WTC11 (cell line): ENCODE measurements at regions not wholly inside any gene's neighbourhood (a gene's known extent, or its start where the extent isn't known, plus 50 kb on each side); places are given as distances from the start of the nearest gene placed in this dataset.

ENCODE experiments used
- AFF4 ChIP-seq: sonication (generic); formaldehyde crosslinking; IDR thresholded peaks from 2 replicates; pipeline ENCODE4 v1.8.1; 2023; ENCODE audit warnings: mild to moderate bottlenecking, missing genetic modification reagents, borderline replicate concordance
- ATF1 ChIP-seq: sonication (generic); formaldehyde crosslinking; IDR thresholded peaks from 2 replicates; pipeline ENCODE4 v1.8.1; 2023; ENCODE audit warnings: mild to moderate bottlenecking, moderate library complexity, missing genetic modification reagents
- ATF3 ChIP-seq: sonication (generic); formaldehyde crosslinking; conservative IDR thresholded peaks from 2 replicates; pipeline ENCODE4 v1.8.1; 2022; ENCODE audit warnings: mild to moderate bottlenecking, missing genetic modification reagents
- CREB1 ChIP-seq: sonication (generic); formaldehyde crosslinking; IDR thresholded peaks from 2 replicates; pipeline ENCODE4 v1.8.0; 2023; ENCODE audit warnings: mild to moderate bottlenecking, missing genetic modification reagents
- CTCF ChIP-seq: fragments of 200-600 bp; IDR thresholded peaks from 2 replicates; pipeline ENCODE4 v1.8.0; 2022; ENCODE audit warnings: antibody characterized with exemption
- E2F5 ChIP-seq: sonication (generic); formaldehyde crosslinking; IDR thresholded peaks from 2 replicates; pipeline ENCODE4 v1.8.1; 2022; ENCODE audit warnings: mild to moderate bottlenecking, moderate library complexity, missing genetic modification reagents
- HMGXB4 ChIP-seq: sonication (generic); formaldehyde crosslinking; IDR thresholded peaks from 2 replicates; pipeline ENCODE4 v1.8.1; 2023; ENCODE audit warnings: mild to moderate bottlenecking, moderate library complexity, missing genetic modification reagents
- IRF1 ChIP-seq: sonication (generic); formaldehyde crosslinking; IDR thresholded peaks from 2 replicates; pipeline ENCODE4 v1.8.0; 2023; ENCODE audit warnings: missing genetic modification reagents
- PRDM15 ChIP-seq: sonication (generic); formaldehyde crosslinking; IDR thresholded peaks from 2 replicates; pipeline ENCODE4 v1.8.0; 2022; ENCODE audit warnings: missing genetic modification reagents
- SMAD3 ChIP-seq: sonication (generic); formaldehyde crosslinking; IDR thresholded peaks from 2 replicates; pipeline ENCODE4 v1.8.0; 2022; ENCODE audit warnings: missing genetic modification reagents, mild to moderate bottlenecking, borderline replicate concordance
- TEAD4 ChIP-seq: sonication (generic); formaldehyde crosslinking; IDR thresholded peaks from 2 replicates; pipeline ENCODE4 v1.8.0; 2022; ENCODE audit warnings: mild to moderate bottlenecking, missing genetic modification reagents
- USF2 ChIP-seq: sonication (generic); formaldehyde crosslinking; IDR thresholded peaks from 2 replicates; pipeline ENCODE4 v1.8.1; 2023; ENCODE audit warnings: mild to moderate bottlenecking, missing genetic modification reagents, moderate library complexity
- ZNF121 ChIP-seq: sonication (generic); formaldehyde crosslinking; IDR thresholded peaks from 2 replicates; pipeline ENCODE4 v1.8.0; 2023; ENCODE audit warnings: missing genetic modification reagents
- ZNF138 ChIP-seq: sonication (generic); formaldehyde crosslinking; conservative IDR thresholded peaks from 2 replicates; pipeline ENCODE4 v1.8.1; 2022; ENCODE audit warnings: mild to moderate bottlenecking, moderate library complexity, missing genetic modification reagents

GRCh38 chr13:50392977-50393376 is 377.7 kb downstream of the KCNRG start:
- no peak for TF ChIP-seq HMGXB4 (CRISPR knock-in tag)
- TF ChIP-seq ZNF121: no peak
- TF ChIP-seq IRF1 (CRISPR knock-in tag): no peak
- no peak for TF ChIP-seq CTCF
- no peak for TF ChIP-seq ATF3 (CRISPR knock-in tag)
- no peak for TF ChIP-seq USF2
- no peak for TF ChIP-seq CREB1 (CRISPR knock-in tag)
- no peak for TF ChIP-seq TEAD4 (CRISPR knock-in tag)
- TF ChIP-seq AFF4 (CRISPR knock-in tag): no peak
- no peak for TF ChIP-seq ZNF138 (CRISPR knock-in tag)
- no peak for TF ChIP-seq E2F5 (CRISPR knock-in tag)
- no peak for TF ChIP-seq PRDM15 (CRISPR knock-in tag)
- TF ChIP-seq SMAD3: no peak
- no peak for TF ChIP-seq ATF1 (CRISPR knock-in tag)
